HG02973 (cell line): ENCODE measurements at regions not wholly inside any gene's neighbourhood (a gene's known extent, or its start where the extent isn't known, plus 50 kb on each side); places are given as distances from the start of the nearest gene placed in this dataset.

Experiments used
- ATAC-seq: cut with Tn5 transposase; IDR thresholded peaks from one replicate; pipeline ENCODE4 v1.9.1; 2021; ENCODE audit warnings: moderate library complexity; ENCODE audit not compliant: unreplicated experiment

- no peak for ATAC-seq
These were observed 208.2 kb downstream of the SEC61B start for GRCh38 chr9:99430301-99430700.

- ATAC-seq: no peak
These were observed 209.0 kb downstream of the SEC61B start for GRCh38 chr9:99431103-99431502.

GRCh38 chr9:99432075-99432474 is 210.0 kb downstream of the SEC61B start:
- ATAC-seq: no peak

- ATAC-seq: no peak
These were observed 211.0 kb downstream of the SEC61B start for GRCh38 chr9:99433095-99433494.

GRCh38 chr9:99433555-99433954 is 211.5 kb downstream of the SEC61B start:
- peak; percentile 98 for ATAC-seq

GRCh38 chr9:99436616-99437015 is 214.5 kb downstream of the SEC61B start:
- ATAC-seq: no peak

- ATAC-seq: no peak
These were observed 215.1 kb downstream of the SEC61B start for GRCh38 chr9:99437145-99437544.

- no peak for ATAC-seq
These were observed 216.5 kb downstream of the SEC61B start for GRCh38 chr9:99438596-99438995.

GRCh38 chr9:99441829-99442228 is 219.7 kb downstream of the SEC61B start:
- no peak for ATAC-seq

GRCh38 chr9:99445371-99445891 is 223.3 kb downstream of the SEC61B start:
- no peak for ATAC-seq

- no peak for ATAC-seq
These were observed 223.8 kb downstream of the SEC61B start for GRCh38 chr9:99445920-99446319.

GRCh38 chr9:99447951-99448350 is 225.9 kb downstream of the SEC61B start:
- no peak for ATAC-seq

- no peak for ATAC-seq
These were observed 227.6 kb downstream of the SEC61B start for GRCh38 chr9:99449726-99450125.

GRCh38 chr9:99451112-99451606 is 229.1 kb downstream of the SEC61B start:
- ATAC-seq: no peak

GRCh38 chr9:99457406-99457805 is 235.3 kb downstream of the SEC61B start:
- ATAC-seq: no peak

GRCh38 chr9:99457981-99458380 is 235.9 kb downstream of the SEC61B start:
- ATAC-seq: no peak

- no peak for ATAC-seq
These were observed 237.8 kb downstream of the SEC61B start for GRCh38 chr9:99459919-99460318.

GRCh38 chr9:99463131-99463530 is 241.0 kb downstream of the SEC61B start:
- no peak for ATAC-seq

GRCh38 chr9:99464568-99464967 is 242.5 kb downstream of the SEC61B start:
- no peak for ATAC-seq

- no peak for ATAC-seq
These were observed 243.3 kb downstream of the SEC61B start for GRCh38 chr9:99465231-99465907.

- ATAC-seq: no peak
These were observed 244.0 kb downstream of the SEC61B start for GRCh38 chr9:99466104-99466503.

GRCh38 chr9:99466781-99467180 is 244.7 kb downstream of the SEC61B start:
- no peak for ATAC-seq

- ATAC-seq: no peak
These were observed 249.0 kb downstream of the SEC61B start for GRCh38 chr9:99471033-99471432.
